GM10248 (cell line): ENCODE measurements at regions not wholly inside any gene's neighbourhood (a gene's known extent, or its start where the extent isn't known, plus 50 kb on each side); places are given as distances from the start of the nearest gene placed in this dataset.

Experiments used
- CTCF ChIA-PET: fragments of 300-600 bp; sonication (Branson Sonifier 250); formaldehyde crosslinking; extraction: SDS; loops from one replicate; lab custom pipeline; 2021; ENCODE audit warnings: antibody characterized with exemption; lab: Yijun Ruan, JAX
- POLR2A ChIA-PET: fragments of 350-650 bp; sonication (Branson Sonifier 250); formaldehyde crosslinking; extraction: SDS; loops from one replicate; lab custom pipeline; 2020; ENCODE audit warnings: antibody characterized with exemption; lab: Yijun Ruan, JAX
- DNase-seq: peaks from one replicate; pipeline ENCODE4 v3.0.0; 2012; ENCODE audit errors: extremely low spot score
- TF ChIP-seq, protein P1 (sequence below): IDR thresholded peaks from 2 replicates; pipeline ENCODE4 v1.5.1; 2012; ENCODE audit warnings: mild to moderate bottlenecking, low read depth; ENCODE audit errors: extremely low read depth, missing control alignments, control extremely low read depth

DNA sequence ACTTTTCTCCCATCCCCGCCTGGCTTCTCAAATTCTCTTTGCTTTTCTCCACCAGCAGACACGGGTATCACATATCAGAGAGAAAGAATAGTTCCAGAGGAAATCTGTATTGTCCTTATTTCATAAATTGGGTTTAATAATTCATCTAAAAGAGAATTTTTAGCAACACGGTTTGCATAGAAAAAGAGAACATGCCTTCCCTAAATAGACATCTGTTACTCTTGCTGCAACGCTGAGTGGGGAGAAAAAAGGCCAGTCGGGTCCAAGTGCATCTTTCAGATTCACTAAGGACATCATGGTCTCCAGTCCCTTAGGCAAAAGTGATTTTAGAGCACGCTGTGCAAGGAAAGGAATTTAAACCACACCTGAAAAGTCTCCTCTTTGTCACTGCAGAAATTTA lies 201.3 kb downstream of the ABHD5 start:
- DNase-seq, result no peak
- TF ChIP-seq, protein P1, sequence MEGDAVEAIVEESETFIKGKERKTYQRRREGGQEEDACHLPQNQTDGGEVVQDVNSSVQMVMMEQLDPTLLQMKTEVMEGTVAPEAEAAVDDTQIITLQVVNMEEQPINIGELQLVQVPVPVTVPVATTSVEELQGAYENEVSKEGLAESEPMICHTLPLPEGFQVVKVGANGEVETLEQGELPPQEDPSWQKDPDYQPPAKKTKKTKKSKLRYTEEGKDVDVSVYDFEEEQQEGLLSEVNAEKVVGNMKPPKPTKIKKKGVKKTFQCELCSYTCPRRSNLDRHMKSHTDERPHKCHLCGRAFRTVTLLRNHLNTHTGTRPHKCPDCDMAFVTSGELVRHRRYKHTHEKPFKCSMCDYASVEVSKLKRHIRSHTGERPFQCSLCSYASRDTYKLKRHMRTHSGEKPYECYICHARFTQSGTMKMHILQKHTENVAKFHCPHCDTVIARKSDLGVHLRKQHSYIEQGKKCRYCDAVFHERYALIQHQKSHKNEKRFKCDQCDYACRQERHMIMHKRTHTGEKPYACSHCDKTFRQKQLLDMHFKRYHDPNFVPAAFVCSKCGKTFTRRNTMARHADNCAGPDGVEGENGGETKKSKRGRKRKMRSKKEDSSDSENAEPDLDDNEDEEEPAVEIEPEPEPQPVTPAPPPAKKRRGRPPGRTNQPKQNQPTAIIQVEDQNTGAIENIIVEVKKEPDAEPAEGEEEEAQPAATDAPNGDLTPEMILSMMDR, result no peak
- CTCF ChIA-PET, result interaction anchor here (1.4 kb wide), 1 partner anchor 33 kb away, joined by 3 read pairs; no protein-coding TSS in a partner anchor
- POLR2A ChIA-PET, result no interaction called here

- TF ChIP-seq, protein P1, result no peak
- ChIA-PET POLR2A (no interaction called here), CTCF (no interaction called here)
- peak; percentile 65 for DNase-seq
Measured at GRCh38 chr3:43892526-43892925, 201.8 kb downstream of the ABHD5 start.

DNA sequence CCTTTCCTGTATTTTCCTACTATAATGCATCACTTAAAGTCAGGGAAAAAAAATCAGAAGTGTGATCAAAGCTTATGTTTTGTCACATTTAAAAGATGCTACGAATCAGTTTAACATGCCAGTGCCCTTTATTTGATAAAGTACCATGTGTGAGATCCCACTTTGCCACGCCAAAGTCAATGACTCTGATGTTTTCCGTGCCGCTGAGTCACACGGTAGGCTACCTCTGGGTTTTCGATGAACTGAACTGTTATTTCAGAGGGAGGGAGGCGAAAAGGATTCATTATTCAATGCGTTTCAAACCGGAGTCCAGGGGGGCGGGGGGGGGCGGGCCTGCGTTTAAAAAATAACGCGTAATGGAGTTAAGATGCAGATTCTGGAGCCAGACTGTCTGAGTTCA lies 203.0 kb downstream of the ABHD5 start:
- TF ChIP-seq, protein P1, result no peak
- POLR2A ChIA-PET, result no interaction called here
- DNase-seq, result no peak
- CTCF ChIA-PET, result interaction anchor here (1.1 kb wide), 1 partner anchor 305 kb away, joined by 3 read pairs; no protein-coding TSS in a partner anchor

GRCh38 chr3:43894176-43895049 lies 203.7 kb downstream of the ABHD5 start:
- ChIA-PET POLR2A (no interaction called here), CTCF (interaction anchor here (1.1 kb wide), 1 partner anchor 304 kb away, joined by 3 read pairs; no protein-coding TSS in a partner anchor)
- TF ChIP-seq, protein P1, result no peak
- DNase-seq, result peak; percentile 54

DNA sequence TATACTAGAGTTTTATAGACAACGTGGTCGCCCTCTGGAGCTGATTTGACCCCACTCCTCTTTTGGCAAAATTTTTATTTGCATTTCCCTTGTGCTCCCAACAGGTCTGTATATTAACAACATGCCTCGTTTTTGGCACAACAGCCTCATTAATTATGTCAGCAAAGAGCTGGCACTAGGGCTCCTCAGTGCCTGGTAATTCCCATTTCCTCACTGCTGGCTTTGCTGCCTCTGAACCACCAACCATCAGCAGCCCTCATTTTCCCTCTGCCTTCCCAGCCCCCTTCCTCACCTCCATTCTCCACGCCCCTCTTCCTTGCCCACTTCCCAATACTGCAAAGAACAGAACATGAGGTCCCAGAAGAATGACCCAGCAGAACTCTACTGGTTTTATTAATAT lies 204.8 kb downstream of the ABHD5 start:
- DNase-seq, result no peak
- ChIA-PET CTCF (no interaction called here), POLR2A (no interaction called here)
- TF ChIP-seq, protein P1, result no peak

DNA sequence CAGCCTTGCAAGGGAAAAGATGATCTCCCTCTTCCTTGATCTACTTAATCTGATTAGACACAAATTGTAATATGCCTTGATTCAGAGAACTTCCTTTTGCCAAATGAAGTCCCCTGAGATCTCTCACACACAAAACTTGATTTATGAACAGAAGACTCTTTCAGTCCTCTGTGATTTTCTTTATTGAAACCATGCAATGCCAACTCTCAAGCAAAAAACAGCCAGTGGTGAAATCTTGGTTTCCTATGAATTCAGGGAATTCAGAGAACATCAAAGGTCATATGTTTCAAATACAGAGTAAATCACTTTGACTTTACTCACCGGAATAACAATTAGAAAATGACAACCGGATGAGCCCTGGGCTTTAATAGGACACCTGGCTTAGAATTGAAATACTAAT lies 211.7 kb downstream of the ABHD5 start:
- no peak for DNase-seq
- TF ChIP-seq, protein P1, result no peak

More for the DNA sequence above, 211.7 kb downstream of the ABHD5 start:
- ChIA-PET CTCF (no interaction called here), POLR2A (no interaction called here)
